HT-29 (cell line): ENCODE measurements at regions not wholly inside any gene's neighbourhood (a gene's known extent, or its start where the extent isn't known, plus 50 kb on each side); places are given as distances from the start of the nearest gene placed in this dataset.

Source experiments
- DNase-seq: peaks from one replicate; pipeline ENCODE4 v3.0.0-alpha.2; 2015; ENCODE audit warnings: low spot score

DNA sequence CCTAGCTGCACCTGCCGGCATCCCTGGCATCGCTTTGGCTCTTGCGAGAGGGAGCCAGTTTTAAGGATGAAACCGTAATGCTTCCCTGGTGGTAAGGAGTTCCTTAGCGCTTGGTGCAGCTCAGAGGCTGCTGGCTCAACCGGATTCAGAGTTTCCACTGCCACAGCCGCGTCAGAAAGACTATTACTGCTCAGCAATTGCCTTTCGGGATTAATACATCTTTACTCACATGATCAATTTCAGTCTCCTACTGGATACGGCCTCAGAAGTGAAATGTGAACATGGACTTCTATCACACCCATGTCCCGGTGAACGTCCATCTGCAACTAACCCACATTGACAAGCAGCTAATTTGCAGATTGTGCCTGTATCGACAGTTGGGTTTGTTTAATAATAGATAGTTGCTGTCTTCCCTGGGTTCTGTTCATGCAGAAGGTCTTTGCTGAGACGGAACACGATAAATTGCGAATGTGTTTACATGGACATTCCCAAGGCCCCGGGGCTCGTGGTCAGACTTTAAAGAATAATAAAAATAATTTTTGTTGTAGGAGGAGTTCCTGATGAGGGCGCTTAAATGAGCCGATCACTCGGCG is 175.4 kb downstream of the ENGASE start:
- DNase-seq = no peak

DNA sequence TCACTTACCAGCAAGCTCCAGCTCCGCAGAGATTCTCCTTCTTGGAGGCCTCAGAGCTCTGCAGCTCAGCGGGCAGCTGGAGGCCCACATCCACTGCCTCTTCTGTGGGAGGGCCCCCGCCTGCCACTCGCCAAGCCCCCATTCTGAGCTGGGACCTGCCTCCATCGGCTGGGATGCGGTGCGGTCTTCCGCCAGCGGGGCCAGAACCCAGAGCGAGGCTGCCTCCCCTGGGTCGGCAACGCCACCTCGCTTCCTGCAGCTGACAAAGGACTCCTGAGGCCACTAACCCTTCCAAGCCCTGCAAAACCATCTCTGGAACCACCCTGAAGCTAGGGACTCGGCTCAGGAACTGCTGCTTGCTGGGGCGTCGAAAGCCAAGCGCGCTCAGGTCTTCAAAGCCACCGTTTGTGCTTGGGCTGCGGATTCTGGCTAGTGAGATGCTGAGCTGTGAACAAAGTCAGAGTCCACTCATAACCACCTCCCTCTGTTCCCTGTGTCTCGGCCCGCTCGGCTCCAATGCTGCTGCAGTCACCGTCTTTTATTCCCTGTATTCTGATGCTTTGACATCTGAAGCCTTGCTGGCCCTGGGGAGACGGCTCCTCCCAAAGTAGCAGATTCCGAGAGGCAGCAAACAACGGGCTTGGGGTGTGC is 174.3 kb downstream of the ENGASE start:
- no peak for DNase-seq

DNA sequence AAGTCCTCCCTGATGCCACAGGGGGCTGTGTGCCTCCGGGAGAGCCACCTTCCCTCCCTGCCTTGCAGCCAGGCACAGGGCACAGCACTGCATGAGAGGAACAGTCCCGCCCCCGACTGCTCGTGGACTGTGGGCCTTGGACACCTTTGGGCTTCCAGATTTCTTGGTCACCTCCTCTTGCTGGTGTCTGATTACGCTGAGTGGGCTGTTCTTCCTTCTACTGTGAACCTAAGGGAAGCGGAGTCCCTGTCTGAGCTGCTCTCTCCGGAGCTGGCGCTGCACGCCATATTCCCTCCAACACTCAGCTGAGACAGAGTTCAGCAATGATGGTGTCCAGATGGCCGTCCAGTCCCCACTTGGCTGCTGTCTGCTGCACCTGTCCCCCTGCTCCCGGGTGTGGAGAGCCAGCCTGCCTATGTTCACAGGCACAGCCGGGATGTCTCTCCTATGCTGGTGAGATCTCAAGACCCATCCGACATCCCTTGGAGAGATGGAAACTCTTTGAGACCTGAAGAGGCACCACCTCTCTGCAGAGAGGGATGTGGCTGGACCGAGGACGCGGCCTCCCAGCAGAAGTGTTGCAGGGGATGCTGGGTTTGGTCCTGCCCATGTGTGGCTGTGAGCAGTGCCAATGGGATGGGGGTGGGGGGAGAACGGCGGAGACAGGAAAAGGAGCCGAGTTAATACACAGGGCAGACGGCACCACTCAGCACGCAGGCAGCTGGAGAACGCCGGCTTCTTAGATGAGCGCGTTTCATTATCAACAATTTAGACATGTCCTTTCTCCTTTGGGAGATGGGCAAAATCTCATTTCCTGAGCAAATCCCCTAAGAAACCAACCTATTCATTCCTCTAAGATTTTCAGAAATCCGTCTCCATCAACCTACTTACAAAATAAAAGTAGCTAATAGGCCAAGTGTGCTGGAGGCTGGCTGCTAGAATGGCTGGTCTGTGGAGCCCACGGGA is 171.9 kb downstream of the ENGASE start:
- DNase-seq = no peak

DNA sequence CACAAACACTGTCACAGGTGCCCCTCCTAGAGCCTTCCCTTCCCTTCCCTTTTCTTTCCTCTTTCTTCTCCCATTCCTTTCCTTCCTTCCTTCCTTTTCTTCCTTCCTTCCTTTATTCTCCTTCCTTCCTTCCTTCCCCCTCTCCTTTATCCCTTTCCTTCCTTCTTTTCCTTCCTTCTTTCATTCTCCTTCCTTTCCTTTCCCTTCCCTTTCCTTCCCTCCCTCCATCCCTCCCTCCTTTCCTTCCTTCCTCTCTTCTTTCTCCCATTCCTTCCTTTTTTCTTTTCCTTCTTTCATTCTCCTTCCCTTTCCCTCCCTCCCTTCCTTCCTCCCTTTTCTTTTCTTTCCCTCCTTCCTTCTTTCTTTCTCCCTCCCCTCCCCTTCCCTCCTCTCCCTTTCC is 170.0 kb downstream of the ENGASE start:
- no peak for DNase-seq

DNA sequence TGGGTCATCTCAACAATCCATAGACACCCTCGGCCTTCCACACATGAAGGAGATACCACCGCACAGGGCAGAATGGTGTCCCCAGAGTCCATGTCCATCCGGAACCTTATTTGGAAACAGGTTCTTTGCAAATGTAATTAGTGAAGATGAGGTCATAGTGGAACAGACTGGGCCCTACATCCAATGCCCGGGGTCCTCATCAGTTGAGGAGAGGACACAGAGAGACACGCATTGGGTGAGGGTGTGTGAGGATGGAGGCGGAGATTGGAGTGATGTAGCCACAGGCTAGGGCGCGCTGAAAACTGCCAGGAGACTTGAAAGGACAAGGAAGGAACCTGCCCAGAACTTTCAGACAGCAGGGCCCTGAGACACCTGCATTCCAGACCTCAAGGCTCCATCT is 169.4 kb downstream of the ENGASE start:
- no peak for DNase-seq

DNA sequence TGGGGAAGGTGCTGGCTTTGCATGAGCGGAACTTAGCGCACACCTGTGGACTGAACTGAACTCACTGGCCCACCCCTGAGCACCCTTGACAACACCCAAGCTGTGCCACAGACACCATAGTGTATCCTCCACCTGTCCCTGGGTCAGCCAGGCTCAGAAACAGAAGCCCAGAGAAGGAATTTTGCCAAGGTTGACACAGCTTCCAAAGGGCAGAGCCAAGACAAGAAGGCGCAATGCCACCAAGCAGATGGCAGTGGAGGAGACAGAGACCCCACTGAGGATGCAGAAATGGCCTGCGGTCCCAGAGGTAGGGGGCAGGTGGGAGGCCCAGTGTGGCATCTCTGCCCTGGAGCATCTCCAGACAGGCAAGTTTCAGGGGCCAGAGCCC is 169.0 kb downstream of the ENGASE start:
- DNase-seq = no peak

DNA sequence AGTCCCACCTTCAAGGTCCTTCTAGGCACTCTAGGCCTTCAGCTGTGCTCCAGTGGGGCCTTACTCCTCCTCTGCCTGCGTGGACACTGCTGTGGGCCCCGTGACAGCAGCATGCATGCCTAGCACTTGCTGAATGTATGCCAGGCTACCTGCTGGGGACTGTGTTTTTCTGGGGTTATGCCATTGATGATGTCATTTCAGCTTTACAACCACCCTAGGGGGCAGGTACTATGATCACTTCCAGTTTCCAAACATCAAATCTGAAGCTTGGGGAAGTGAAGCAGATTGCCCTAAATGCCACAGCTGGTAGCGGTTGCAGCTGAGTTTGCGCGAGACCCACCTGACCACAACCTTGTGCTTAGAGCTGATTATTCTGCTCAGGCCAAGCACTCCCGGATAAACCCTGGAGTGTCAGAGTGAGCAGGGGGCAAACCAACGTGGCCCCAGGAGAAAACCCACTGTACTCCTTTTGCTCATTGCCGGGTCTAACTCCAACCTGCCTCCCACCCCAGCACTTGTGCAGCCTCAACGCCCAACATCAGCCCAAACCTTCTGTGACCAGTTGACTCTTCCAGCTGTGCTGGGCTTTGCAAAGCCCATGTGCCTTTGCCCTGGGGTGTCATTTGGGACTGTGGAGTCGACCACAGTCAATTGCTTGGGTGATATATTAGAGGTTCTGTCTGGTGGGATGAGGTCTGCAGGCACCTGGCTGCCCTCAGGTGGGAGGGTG is 168.4 kb downstream of the ENGASE start:
- DNase-seq = no peak

DNA sequence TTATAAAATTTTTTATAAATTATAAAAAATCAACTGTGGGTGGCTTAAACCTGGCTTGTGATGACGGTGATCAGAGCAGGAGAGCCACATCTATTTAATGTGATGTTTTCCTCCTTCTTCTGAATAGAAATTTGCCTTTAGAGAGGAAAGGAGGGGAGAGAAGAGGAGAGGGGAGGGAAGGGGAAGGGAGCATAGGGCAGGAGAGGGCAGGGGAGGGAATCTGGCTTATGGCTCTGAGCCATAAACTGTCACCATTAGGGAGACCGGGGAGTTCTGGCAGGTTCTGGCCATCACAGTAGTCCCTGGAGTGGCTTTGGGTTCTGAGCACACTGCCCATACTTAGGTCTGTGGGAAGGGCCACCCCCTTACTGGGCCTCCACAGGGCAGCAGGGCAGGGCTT is 167.8 kb downstream of the ENGASE start:
- DNase-seq = no peak

DNA sequence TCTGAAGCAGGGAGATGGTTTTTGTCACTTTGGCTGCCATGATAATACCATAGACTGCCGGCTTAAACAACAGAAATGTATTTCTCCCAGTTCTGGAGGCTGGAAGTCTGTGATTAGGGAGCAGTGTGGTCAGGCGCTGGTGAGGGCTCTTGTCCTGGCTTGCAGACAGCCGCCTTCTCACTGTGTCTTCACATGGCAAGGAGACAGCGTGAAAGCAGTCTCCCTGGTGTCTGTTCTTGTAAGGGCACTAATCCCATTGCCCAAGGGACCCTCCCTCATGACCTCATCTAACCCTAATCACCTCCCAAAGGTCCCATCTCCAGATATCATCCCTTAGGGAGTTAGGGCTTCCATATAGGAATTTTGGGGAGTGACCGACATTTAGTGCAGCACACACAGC is 167.0 kb downstream of the ENGASE start:
- no peak for DNase-seq

DNA sequence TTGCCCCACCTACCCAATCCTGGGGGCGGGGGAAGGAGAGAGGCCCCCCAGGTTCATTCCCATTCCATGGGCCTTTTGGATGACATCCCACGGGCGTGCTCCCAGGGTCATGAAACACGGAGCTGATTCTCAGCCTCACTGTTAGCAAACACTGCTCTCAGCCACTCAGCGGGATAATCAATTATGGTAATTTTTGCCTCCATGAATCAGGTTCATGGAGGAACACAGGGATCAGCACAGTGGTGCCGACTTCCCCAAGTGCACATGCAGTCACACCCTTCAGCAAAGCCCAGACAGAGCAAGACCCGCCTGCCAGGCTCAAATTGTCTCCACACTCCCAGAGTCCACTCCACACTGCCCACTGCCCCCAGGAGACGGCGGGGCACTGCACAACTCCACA is 164.6 kb downstream of the ENGASE start:
- no peak for DNase-seq

DNA sequence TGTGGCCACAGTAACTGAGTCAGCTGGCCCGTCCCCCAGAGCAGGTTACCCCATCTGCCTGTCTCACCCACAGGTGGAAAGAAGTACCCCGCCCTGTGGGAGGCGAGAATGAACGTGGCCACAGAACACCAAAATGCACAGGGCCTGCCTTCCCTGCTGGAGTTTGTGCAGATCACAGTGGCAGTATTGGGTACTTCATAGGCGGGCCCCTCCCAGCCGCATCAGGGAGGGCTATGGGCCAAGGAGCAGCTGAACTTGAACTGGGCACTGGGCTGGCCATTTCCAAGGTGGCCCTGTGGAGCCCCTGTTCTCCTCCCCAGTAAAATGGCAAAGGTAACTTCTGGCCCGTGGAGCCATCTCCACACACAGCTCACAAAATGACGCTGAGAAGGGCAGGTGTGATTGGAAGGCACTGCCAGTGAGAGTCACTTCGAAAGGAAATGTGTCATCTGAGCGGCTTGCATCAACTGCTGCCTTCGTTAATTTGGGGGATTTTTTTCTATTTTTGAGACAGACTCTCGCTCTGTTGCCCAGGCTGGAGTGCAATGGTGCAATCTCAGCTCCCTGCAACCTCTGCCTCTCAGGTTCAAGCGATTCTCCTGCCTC is 162.9 kb downstream of the ENGASE start:
- DNase-seq = no peak

DNA sequence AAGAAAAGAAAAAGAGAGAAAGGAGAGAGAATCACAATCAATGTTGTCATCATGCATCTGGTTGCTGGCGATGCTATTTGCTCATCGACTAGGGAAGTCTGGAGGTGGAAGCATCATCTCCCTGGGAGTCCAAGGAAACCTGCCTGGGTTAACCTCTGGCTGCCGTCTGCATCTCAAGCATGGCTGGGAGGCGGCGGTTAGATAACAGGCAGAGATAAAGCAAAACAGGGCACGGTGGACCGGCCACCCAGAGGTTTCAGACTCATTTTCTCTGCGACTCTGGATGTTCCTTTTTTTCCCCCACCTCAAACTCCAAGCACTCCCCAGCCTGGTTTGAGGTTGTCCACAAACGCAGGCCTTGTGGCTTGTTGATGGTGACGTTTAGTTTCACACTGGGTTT is 161.2 kb downstream of the ENGASE start:
- DNase-seq = no peak

DNA sequence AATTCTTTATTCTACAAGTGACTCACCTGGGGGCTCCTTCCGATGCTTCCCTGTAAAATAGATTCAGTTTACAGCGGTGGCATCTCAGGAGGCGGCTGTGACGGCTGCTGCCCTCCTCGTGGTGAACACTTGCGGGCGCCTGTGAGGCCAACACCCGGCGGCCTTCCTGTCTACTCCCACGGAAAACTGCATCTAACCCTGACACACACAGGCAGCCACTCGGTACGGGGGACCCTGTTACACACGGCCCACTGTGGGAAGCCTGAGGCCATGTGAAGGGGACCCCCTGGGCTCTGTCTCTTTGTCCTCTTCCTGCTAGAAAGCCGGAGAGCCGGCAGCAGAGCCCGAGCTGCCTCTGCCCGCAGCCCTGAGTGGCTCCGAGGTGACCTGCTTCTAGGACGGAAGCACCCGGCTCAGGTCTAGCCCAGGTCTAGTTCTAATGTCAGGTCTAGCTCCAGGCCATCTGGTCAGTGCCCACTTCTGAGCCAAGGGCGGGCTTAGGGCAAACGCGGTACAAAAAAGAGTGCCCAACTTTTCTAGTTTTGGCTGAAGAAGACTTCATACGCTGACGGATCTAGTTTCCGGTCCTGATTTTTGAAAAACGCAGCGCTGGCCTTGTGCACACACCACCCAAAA is 159.4 kb downstream of the ENGASE start:
- no peak for DNase-seq

DNA sequence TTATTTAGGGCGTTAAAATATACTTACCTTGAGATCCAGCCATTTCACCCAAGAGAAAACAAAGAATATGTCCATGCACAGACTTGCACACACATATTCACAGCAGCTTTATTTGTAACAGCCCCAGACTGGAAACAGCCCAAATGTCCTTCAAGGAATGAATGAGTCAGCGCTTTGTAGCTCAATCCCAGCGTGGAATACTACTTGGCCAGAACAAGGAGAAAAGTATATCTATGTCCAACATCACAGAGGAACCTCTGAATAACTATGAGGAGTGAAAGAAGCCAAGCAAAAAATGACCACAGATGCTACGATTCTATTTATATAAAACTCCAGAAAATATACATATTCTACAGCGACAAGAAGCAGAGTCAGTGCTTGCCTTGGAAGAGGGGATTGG is 158.3 kb downstream of the ENGASE start:
- DNase-seq = no peak

DNA sequence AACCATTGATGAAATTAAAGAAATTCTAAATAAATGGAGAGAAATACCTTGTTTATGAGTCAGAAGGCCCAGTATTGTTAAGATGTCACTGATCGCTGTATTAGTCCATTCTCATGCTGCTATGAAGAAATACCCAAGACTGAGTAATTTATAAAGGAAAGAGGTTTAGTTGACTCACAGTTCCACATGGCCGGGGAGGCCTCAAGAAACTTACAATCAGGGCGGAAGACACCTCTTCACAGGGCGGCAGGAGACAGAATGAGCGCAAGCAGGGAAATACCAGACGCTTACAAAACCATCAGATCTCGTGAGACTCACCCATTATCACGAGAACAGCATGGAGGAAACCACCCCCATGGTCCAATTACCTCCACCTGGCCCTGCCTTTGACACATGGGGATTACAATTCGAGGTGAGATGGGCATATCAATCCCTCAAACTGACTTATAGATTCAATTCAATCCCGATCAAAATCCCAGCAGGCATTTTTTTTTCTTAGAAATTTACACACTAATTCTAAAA is 157.2 kb downstream of the ENGASE start:
- no peak for DNase-seq

DNA sequence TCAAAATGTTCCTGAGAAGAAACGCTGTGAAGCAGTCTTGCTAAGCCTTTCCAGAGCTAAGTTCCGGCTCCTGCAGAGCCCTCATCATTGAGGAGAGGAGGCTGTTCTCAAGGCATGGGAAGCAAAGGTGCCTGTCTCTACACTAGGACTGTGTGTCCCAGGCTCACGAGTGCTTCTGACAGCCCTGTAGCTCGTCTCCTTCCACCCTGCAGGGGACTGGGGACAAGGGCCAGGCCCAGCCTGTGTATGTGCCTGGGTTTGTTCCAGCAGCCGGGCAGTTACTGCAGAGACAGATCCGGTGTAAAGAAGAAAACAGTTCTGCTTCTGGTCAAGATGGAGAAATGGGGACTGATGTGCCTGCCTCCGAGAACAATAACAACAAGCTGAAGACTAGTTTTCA is 156.0 kb downstream of the ENGASE start:
- DNase-seq = no peak

DNA sequence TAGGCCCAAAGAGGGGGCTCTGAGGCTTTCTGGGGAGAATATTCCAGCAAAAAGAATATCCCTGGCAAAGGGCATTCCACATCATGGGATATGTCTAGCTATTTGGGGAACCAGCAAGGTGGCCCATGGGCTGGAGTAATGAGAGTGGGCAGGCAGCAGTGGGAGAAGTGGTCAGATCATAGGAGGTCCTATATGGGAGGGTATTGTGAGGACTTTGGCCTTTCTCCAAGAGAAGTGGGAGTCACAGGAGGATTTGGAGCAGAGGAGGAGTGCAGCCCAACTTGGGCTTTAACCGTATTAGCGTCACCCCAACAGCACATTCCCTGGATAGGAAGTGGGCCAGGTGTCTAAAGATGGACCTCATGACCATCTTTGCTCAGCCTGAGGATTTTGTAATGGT is 151.4 kb downstream of the ENGASE start:
- no peak for DNase-seq

DNA sequence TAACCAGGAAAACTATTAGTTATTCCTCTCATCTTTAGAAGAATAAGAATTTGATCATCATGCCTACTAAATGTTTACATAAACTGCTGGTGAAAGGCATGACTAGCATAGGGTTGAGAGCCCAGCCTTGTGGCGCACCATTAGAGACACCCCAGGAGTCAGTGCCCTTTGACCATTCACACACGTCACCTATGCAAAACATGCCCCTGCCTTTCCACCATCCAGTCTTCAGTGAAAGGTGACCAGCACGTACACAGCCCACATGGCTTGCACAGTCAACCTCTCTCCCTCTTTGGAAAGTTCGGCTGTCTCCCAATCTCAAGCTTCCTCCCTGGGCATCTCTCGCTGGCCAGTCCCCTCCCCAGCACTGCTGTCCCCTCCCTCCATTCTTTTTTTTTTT is 150.3 kb downstream of the ENGASE start:
- DNase-seq = no peak

DNA sequence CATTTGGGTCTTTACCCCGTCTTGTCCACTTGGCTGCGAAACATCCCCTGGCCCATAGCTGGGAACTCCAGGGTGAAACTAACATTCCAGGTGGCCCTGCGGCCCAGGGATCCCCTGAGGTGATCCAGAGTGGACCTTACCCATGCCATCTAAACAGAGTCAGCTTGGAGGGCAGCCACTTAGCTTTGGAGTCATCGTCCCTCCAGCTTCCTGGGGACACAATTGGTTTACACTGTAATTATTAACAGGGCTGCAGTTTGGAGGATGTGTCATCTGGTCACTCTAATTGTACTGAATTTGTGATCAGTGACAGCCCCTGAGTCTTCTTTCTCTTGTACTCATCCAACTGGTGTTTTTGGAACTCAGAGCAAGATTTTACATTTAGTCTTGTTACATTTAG is 149.9 kb downstream of the ENGASE start:
- no peak for DNase-seq

DNA sequence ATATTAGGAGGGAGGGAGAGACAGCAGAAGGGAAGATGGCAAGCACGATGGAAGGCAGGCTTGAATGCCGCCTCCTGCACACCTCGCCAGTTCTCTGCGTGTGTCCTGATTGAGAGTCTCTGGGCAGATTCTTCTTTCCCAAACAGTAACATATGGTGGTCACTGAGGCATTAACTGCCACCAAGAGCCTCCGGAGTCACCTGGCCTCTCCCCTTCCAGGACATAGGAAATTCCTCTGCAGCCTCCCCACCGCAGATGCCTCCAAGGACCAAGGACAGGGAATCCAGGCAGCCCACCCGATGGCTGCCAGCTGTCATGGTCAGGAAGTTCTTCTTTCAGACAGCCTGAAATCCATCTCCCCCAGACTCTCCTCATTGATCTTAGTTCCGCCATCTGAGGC is 149.3 kb downstream of the ENGASE start:
- no peak for DNase-seq

DNA sequence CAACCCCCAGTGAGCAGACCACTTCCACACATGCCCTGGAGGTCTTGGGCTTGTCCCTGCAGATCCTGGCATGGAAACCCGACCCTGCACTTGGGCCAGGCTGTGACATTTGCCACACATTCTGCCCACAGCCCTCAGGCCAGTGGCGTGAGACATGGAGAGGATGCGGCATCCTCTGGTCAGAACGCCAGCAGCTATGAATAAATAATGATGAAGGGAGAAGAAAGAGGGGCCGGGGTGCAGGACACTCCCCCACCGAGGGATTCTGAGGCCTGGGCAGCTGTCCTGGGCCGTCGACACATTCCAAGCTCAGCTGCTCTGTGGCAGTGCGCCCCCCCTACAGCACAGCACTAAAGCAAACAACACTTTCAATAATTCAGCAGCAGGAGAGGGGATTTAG is 148.8 kb downstream of the ENGASE start:
- no peak for DNase-seq
